HCT116 (cell line): ENCODE measurements at regions not wholly inside any gene's neighbourhood (a gene's known extent, or its start where the extent isn't known, plus 50 kb on each side); places are given as distances from the start of the nearest gene placed in this dataset.

Experiments used
- EZH2 ChIP-seq: fragments of 200-600 bp; sonication (generic); IDR thresholded peaks from 2 replicates; pipeline ENCODE4 v1.6.1; 2017; ENCODE audit warnings: antibody characterized with exemption, mixed run types
- EZH2phosphoT487 ChIP-seq: fragments of 200-600 bp; IDR thresholded peaks from 2 replicates; pipeline ENCODE4 v1.6.1; 2018; ENCODE audit warnings: antibody characterized with exemption, borderline replicate concordance
- POLR2A ChIP-seq: IDR thresholded peaks from 2 replicates; pipeline ENCODE4 v1.7.0; 2011; ENCODE audit warnings: borderline replicate concordance; ENCODE audit not compliant: insufficient read depth, insufficient read length; ENCODE audit errors: extremely low read depth
- POLR2AphosphoS5 ChIP-seq: IDR thresholded peaks from 2 replicates; pipeline ENCODE4 v1.6.1; 2011; ENCODE audit warnings: mild to moderate bottlenecking, low read depth, low read length, moderate library complexity
- ZNF274 ChIP-seq: fragments of 200-500 bp; sonication (Bioruptor generic); IDR thresholded peaks from 2 replicates; pipeline ENCODE4 v1.6.1; 2014; ENCODE audit warnings: mild to moderate bottlenecking, low read depth, low read length, inconsistent platforms
- TF ChIP-seq, protein P1 (sequence below), 3 experiments: fragments of 200-600 bp in 1 of 3; sonication (generic) in 1 of 3; IDR thresholded peaks in 2 of 3; conservative IDR thresholded peaks in 1 of 3; 2 replicates each; pipeline ENCODE4 v1.5.1; 2012 to 2017; ENCODE audit warnings: low read depth in 2 of 3, low read length in 2 of 3, antibody characterized with exemption in 1 of 3, borderline replicate concordance in 1 of 3, control low read depth in 1 of 3, mild to moderate bottlenecking in 1 of 3, mixed read lengths in 1 of 3, mixed run types in 1 of 3, moderate library complexity in 1 of 3; ENCODE audit not compliant: insufficient read depth in 1 of 3

DNA sequence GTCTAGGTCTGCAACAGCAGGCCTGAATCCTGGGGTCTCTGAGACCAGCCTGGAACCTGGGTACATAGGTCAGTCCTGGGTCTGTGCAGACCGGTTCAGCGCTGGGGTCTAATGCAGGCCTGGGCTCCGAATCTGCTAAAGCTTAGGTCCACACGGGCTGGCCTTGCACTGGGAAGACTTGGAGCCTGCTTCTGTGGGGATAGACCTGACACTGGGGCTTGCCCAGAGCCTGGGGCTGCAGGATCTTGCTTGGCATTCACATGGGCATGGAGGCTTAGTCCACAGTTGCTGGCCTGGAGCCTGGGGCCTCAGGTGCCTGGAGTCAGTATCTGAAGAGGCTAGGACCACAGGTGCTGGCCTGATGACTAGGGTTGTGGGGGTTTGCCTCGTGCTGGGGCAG lies 369.8 kb upstream of the SEL1L start:
- TF ChIP-seq, protein P1, sequence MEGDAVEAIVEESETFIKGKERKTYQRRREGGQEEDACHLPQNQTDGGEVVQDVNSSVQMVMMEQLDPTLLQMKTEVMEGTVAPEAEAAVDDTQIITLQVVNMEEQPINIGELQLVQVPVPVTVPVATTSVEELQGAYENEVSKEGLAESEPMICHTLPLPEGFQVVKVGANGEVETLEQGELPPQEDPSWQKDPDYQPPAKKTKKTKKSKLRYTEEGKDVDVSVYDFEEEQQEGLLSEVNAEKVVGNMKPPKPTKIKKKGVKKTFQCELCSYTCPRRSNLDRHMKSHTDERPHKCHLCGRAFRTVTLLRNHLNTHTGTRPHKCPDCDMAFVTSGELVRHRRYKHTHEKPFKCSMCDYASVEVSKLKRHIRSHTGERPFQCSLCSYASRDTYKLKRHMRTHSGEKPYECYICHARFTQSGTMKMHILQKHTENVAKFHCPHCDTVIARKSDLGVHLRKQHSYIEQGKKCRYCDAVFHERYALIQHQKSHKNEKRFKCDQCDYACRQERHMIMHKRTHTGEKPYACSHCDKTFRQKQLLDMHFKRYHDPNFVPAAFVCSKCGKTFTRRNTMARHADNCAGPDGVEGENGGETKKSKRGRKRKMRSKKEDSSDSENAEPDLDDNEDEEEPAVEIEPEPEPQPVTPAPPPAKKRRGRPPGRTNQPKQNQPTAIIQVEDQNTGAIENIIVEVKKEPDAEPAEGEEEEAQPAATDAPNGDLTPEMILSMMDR (IDR thresholded peaks at IDR 0.05 in 2 of 3, conservative IDR thresholded peaks at IDR 0.05 in 1 of 3; ENCODE audit: borderline replicate concordance in 1 of 3, insufficient read depth in 1 of 3, low read depth in 2 of 3, low read length in 2 of 3), result no peak
- TF ChIP-seq POLR2AphosphoS5 (no peak), ZNF274 (no peak), EZH2 (no peak), EZH2phosphoT487 (no peak), POLR2A (no peak)
